ENCODE measurements at regions not wholly inside any gene's neighbourhood (a gene's known extent, or its start where the extent isn't known, plus 50 kb on each side); places are given as distances from the start of the nearest gene placed in this dataset.

DNA sequence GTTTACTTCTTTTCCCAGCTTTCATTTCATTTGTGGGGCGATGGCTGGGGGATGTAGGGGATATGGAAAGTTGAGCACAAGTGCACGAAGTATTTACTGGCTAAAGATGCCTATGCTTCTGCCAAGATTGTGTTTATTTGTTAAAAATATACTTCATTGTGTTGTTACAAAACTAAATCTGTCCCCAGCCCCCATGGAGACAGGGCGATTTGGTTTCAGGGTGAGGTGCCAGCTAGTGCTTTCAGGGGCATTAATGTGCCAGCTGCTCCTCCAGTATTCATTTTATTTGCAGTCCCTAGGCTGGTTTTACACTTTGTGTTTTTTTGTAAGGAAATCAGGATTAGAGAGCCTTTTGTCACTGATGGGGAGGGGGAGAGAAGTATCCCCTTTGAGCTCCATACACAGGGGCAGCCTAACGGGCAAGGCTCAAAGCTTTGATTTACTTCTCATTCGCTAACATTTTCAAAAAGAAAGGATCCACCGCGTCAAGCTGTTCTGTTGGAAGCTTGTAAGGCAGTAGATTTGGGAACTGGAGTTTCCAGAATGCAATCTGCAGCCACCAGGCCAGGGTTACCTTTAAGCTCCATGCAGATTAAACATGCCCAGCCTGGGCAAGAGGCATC lies 198.7 kb upstream of the PLEKHG7 start:
- Histone ChIP-seq H3K9me3 (ENCODE audit: control insufficient read depth, insufficient read depth, low read depth, low read length) (no peaks in the 10 kb centered on the region), H3K36me3 (ENCODE audit: control insufficient read depth in 2 of 2, insufficient read depth in 1 of 2, low read length in 2 of 2) (no peaks in the 10 kb centered on the region), H3K4me3 (ENCODE audit: low read depth, low read length) (no peak overlapping the region), H3K27ac (ENCODE audit: extremely low read depth, low read depth, low read length) (no peak overlapping the region), H3K4me1 (ENCODE audit: control insufficient read depth, insufficient read depth, low read length) (no peaks in the 10 kb centered on the region)
- TF ChIP-seq ZNF10 (tag by site-specific recombination; IDR thresholded peaks at IDR 0.05): no peak
- no peak for TF ChIP-seq ZBTB8A (tag by site-specific recombination; IDR thresholded peaks at IDR 0.05)
- no peak for TF ChIP-seq ZNF221 (tag by site-specific recombination; IDR thresholded peaks at IDR 0.05; ENCODE audit: borderline replicate concordance)
- no peak for TF ChIP-seq ZBTB17 (tag by site-specific recombination; IDR thresholded peaks at IDR 0.05)
- TF ChIP-seq ZNF561 (tag by site-specific recombination; IDR thresholded peaks at IDR 0.05; ENCODE audit: borderline replicate concordance): no peak
- TF ChIP-seq ZNF248 (tag by site-specific recombination; IDR thresholded peaks at IDR 0.05): no peak
- TF ChIP-seq FEZF1 (tag by site-specific recombination; IDR thresholded peaks at IDR 0.05): no peak
- no peak for TF ChIP-seq ZNF350 (tag by site-specific recombination; IDR thresholded peaks at IDR 0.05)
- no peak for TF ChIP-seq KLF1 (tag by site-specific recombination; IDR thresholded peaks at IDR 0.05)
- no peak for TF ChIP-seq ZNF555 (tag by site-specific recombination; conservative IDR thresholded peaks at IDR 0.05)
- TF ChIP-seq ZSCAN23 (tag by site-specific recombination; IDR thresholded peaks at IDR 0.05): no peak
- TF ChIP-seq ZNF214 (tag by site-specific recombination; IDR thresholded peaks at IDR 0.05; ENCODE audit: borderline replicate concordance): no peak
- no peak for TF ChIP-seq SP2 (tag by site-specific recombination; IDR thresholded peaks at IDR 0.05)
- TF ChIP-seq ZNF37A (tag by site-specific recombination; IDR thresholded peaks at IDR 0.05): no peak
- TF ChIP-seq MEIS1 (CRISPR knock-in tag; IDR thresholded peaks at IDR 0.05; ENCODE audit: borderline replicate concordance): no peak
- no peak for TF ChIP-seq ZNF133 (tag by site-specific recombination; IDR thresholded peaks at IDR 0.05)
- no peak for TF ChIP-seq ZNF423 (tag by site-specific recombination; IDR thresholded peaks at IDR 0.05)
- no peak for TF ChIP-seq ZNF433 (tag by site-specific recombination; IDR thresholded peaks at IDR 0.05; ENCODE audit: low read depth)
- no peak for TF ChIP-seq SCRT1 (tag by site-specific recombination; IDR thresholded peaks at IDR 0.05; ENCODE audit: borderline replicate concordance)
- ChIA-PET POLR2A (no interaction called here), CTCF (interaction anchor here (0.5 kb wide), 1 partner anchor 684 kb away, joined by 3 read pairs; no protein-coding TSS in a partner anchor)

DNA sequence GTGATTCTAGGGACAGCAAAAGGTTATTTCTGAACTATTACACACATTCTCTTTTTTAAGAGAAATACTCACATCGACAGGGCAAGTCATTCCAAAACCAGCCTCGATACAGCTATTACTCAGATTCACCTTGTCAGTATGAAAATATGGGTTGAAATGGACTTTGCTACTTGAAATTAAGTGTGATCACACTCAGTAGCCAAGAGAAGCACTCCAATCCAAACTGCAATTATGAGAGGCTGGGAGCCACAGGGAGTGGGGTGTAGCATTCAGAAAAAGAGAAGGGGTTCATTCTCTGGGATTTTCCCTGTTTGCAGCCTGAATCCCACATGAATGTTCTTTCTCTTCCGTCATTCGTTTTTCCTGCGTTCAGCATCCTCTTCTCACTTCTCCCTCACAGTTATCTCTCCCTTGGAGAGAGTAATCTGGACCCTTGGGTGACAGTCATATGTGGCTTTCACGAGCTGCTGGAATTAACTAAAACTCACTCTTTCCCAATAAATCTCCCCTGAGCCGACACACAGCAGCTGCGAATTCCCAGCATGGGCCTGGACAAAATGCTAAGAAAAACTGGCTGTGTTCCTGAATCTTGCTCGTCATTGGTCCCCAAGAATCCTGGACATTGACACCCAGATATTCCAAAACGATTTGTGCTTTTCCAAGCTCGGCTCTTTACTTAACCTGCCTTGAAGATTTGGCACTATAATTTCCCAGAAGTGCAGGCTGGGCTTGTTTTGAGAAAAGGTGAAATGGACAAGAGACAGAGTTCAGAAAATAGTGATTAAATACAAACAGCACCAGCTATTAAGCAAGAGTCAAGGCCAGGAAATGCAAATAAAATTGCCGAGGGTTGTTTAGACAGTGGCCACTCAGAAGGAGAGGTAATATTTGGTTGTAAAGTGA lies 199.5 kb upstream of the PLEKHG7 start:
- H3K4me3 ChIP-seq (ENCODE audit: low read depth, low read length): no peak overlapping the region
- H3K9me3 ChIP-seq (ENCODE audit: control insufficient read depth, insufficient read depth, low read depth, low read length): no peaks in the 10 kb centered on the region
- H3K36me3 ChIP-seq (ENCODE audit: control insufficient read depth in 2 of 2, insufficient read depth in 1 of 2, low read length in 2 of 2): no peaks in the 10 kb centered on the region
- POLR2A ChIA-PET: no interaction called here
- no peak overlapping the region for H3K27ac ChIP-seq (ENCODE audit: extremely low read depth, low read depth, low read length)
- H3K4me1 ChIP-seq (ENCODE audit: control insufficient read depth, insufficient read depth, low read length): no peaks in the 10 kb centered on the region
- CTCF ChIA-PET: interaction anchor here (1.1 kb wide), 1 partner anchor 66 kb away, joined by 3 read pairs; no protein-coding TSS in a partner anchor
- TF ChIP-seq ZIC2 (tag by site-specific recombination; IDR thresholded peaks at IDR 0.05): no peak
- TF ChIP-seq, protein P1, sequence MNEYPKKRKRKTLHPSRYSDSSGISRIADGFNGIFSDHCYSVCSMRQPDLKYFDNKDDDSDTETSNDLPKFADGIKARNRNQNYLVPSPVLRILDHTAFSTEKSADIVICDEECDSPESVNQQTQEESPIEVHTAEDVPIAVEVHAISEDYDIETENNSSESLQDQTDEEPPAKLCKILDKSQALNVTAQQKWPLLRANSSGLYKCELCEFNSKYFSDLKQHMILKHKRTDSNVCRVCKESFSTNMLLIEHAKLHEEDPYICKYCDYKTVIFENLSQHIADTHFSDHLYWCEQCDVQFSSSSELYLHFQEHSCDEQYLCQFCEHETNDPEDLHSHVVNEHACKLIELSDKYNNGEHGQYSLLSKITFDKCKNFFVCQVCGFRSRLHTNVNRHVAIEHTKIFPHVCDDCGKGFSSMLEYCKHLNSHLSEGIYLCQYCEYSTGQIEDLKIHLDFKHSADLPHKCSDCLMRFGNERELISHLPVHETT (tag by site-specific recombination; IDR thresholded peaks at IDR 0.05): no peak
